HCT116 (cell line): ENCODE measurements at regions not wholly inside any gene's neighbourhood (a gene's known extent, or its start where the extent isn't known, plus 50 kb on each side); places are given as distances from the start of the nearest gene placed in this dataset.

Experiments used
- ATAC-seq: fragments of 200-7000 bp; cut with Tn5 transposase; 2 replicates; pipeline ENCODE4 v1.9.1; 2020; ENCODE audit warnings: mild to moderate bottlenecking, moderate library complexity
- BruUV-seq: library from RNA; stranded (reverse); fragments of 400-500 nt; replicated peaks from 2 replicates; lab custom pipeline; 2021; lab: Mats Ljungman, UMichigan
- CTCF ChIA-PET: fragments of 300-600 bp; sonication (Branson Sonifier 250); formaldehyde crosslinking; loops from one replicate; lab custom pipeline; 2021; ENCODE audit warnings: antibody characterized with exemption; lab: Charles Lee
- POLR2A ChIA-PET: fragments of 300-600, 350-600 bp; sonication (Branson Sonifier 250); formaldehyde crosslinking; loops from one replicate; lab custom pipeline; 2021; ENCODE audit warnings: antibody characterized with exemption; lab: Charles Lee
- RAD21 ChIA-PET, 2 experiments: fragments of 300-600 bp; sonication (Branson Sonifier 250); formaldehyde crosslinking; loops; one replicate each; lab custom pipeline; 2023; ENCODE audit warnings: low total read pairs in 2 of 2; ENCODE audit not compliant: uncharacterized antibody in 2 of 2, unreplicated experiment in 2 of 2, low non-redundant PET in 1 of 2; lab: Charles Lee
- DNase-seq: peaks from one replicate; pipeline ENCODE4 v3.0.0-alpha.2; 2010; ENCODE audit warnings: low read depth, low spot score
- H2AFZ ChIP-seq: fragments of 200-600 bp; shearing (Covaris generic), sonication (generic); 2 replicates; pipeline ENCODE4 v1.6.1; 2017; ENCODE audit warnings: low read depth, mixed run types, mixed read lengths, antibody characterized with exemption, low read length; ENCODE audit not compliant: poor library complexity, severe bottlenecking
- H3K27ac ChIP-seq: 2 replicates; pipeline ENCODE4 v1.5.1; 2012; ENCODE audit warnings: low read depth, low read length
- H3K27me3 ChIP-seq: fragments of 200-600 bp; sonication (generic); 2 replicates; pipeline ENCODE4 v1.6.1; 2016; ENCODE audit warnings: mixed run types, low read length, mixed read lengths; ENCODE audit not compliant: insufficient read depth
- H3K36me3 ChIP-seq, 2 experiments: fragments of 200-500 bp in 1 of 2; fragments of 200-600 bp in 1 of 2; sonication (Bioruptor generic) in 1 of 2; sonication (generic) in 1 of 2; 2 replicates each; pipeline versions ENCODE4 v1.5.1 to v1.6.1; 2014 to 2016; ENCODE audit warnings: low read length in 2 of 2, inconsistent platforms in 1 of 2, mixed read lengths in 1 of 2, mixed run types in 1 of 2; ENCODE audit not compliant: insufficient read depth in 2 of 2, control insufficient read depth in 1 of 2
- H3K4me1 ChIP-seq, 2 experiments: fragments of 200-600 bp in 1 of 2; sonication (generic) in 1 of 2; 2 replicates each; pipeline versions ENCODE4 v1.5.1 to v1.6.1; 2012 to 2017; ENCODE audit warnings: low read length in 2 of 2, inconsistent platforms in 1 of 2, mild to moderate bottlenecking in 1 of 2, mixed read lengths in 1 of 2, mixed run types in 1 of 2, moderate library complexity in 1 of 2; ENCODE audit not compliant: insufficient read depth in 2 of 2, control insufficient read depth in 1 of 2
- H3K4me2 ChIP-seq: fragments of 200-600 bp; sonication (generic); 2 replicates; pipeline ENCODE4 v1.6.1; 2017; ENCODE audit warnings: mixed run types, low read length, mixed read lengths
- H3K4me3 ChIP-seq, 2 experiments: fragments of 200-600 bp in 1 of 2; sonication (generic) in 1 of 2; replicated peaks in 1 of 2; 2 replicates each; pipeline ENCODE4 v1.5.1; 2011 to 2016; ENCODE audit warnings: low read length in 2 of 2, control low read depth in 1 of 2, low read depth in 1 of 2, mild to moderate bottlenecking in 1 of 2, mixed read lengths in 1 of 2, mixed run types in 1 of 2
- H3K79me2 ChIP-seq: fragments of 200-600 bp; sonication (generic); 2 replicates; pipeline ENCODE4 v1.6.1; 2017; ENCODE audit warnings: mild to moderate bottlenecking, mixed run types, low read length, moderate library complexity, mixed read lengths; ENCODE audit not compliant: insufficient read depth
- H3K9ac ChIP-seq: fragments of 200-600 bp; sonication (generic); 2 replicates; pipeline ENCODE4 v1.6.1; 2016; ENCODE audit warnings: low read length, mixed read lengths
- H3K9me2 ChIP-seq: fragments of 200-600 bp; sonication (generic), shearing (Covaris generic); 2 replicates; pipeline ENCODE4 v1.6.1; 2017; ENCODE audit warnings: mixed run types, mild to moderate bottlenecking, moderate library complexity; ENCODE audit not compliant: insufficient read depth
- H3K9me3 ChIP-seq, 2 experiments: fragments of 200-500 bp in 1 of 2; fragments of 200-600 bp in 1 of 2; sonication (Bioruptor generic) in 1 of 2; sonication (generic) in 1 of 2; 2 replicates each; pipeline ENCODE4 v1.6.1; 2014 to 2017; ENCODE audit warnings: low read length in 2 of 2, mixed read lengths in 2 of 2, inconsistent platforms in 1 of 2, low read depth in 1 of 2, mild to moderate bottlenecking in 1 of 2, mixed run types in 1 of 2, moderate library complexity in 1 of 2; ENCODE audit not compliant: control insufficient read depth in 1 of 2, insufficient read depth in 1 of 2
- H4K20me1 ChIP-seq: fragments of 200-600 bp; sonication (generic), shearing (Covaris generic); 2 replicates; pipeline ENCODE4 v1.6.1; 2017; ENCODE audit warnings: mixed run types, mild to moderate bottlenecking, moderate library complexity; ENCODE audit not compliant: insufficient read depth
- EGR1 ChIP-seq: IDR thresholded peaks from 2 replicates; pipeline ENCODE4 v1.6.1; 2012; ENCODE audit warnings: low read depth
- ELF1 ChIP-seq: IDR thresholded peaks from 2 replicates; pipeline ENCODE4 v1.6.1; 2012; ENCODE audit warnings: low read depth, borderline replicate concordance
- EZH2phosphoT487 ChIP-seq: fragments of 200-600 bp; IDR thresholded peaks from 2 replicates; pipeline ENCODE4 v1.6.1; 2018; ENCODE audit warnings: antibody characterized with exemption, borderline replicate concordance
- FOSL1 ChIP-seq: IDR thresholded peaks from 2 replicates; pipeline ENCODE4 v1.6.1; 2012; ENCODE audit warnings: low read depth
- POLR2A ChIP-seq: IDR thresholded peaks from 2 replicates; pipeline ENCODE4 v1.7.0; 2011; ENCODE audit warnings: borderline replicate concordance; ENCODE audit not compliant: insufficient read depth, insufficient read length; ENCODE audit errors: extremely low read depth
- REST ChIP-seq: IDR thresholded peaks from 2 replicates; pipeline ENCODE4 v1.6.1; 2012; ENCODE audit warnings: low read depth
- SIN3A ChIP-seq: IDR thresholded peaks from 2 replicates; pipeline ENCODE4 v1.6.1; 2012; ENCODE audit warnings: low read depth
- SP1 ChIP-seq: IDR thresholded peaks from 2 replicates; pipeline ENCODE4 v1.6.1; 2012; ENCODE audit warnings: low read depth
- SRF ChIP-seq: IDR thresholded peaks from 2 replicates; pipeline ENCODE4 v1.6.1; 2012; ENCODE audit warnings: low read depth
- intact Hi-C: fragments of 100-400 bp; cut with micrococcal nuclease; formaldehyde crosslinking; loops from 2 replicates; pipeline ENCODE4 v1.10.0; 2022
- TF ChIP-seq, protein P1 (sequence below): IDR thresholded peaks from 2 replicates; pipeline ENCODE4 v1.6.1; 2012
- TF ChIP-seq, protein P2 (sequence below), 3 experiments: fragments of 200-600 bp in 1 of 3; sonication (generic) in 1 of 3; IDR thresholded peaks in 2 of 3; conservative IDR thresholded peaks in 1 of 3; 2 replicates each; pipeline ENCODE4 v1.5.1; 2012 to 2017; ENCODE audit warnings: low read depth in 2 of 3, low read length in 2 of 3, antibody characterized with exemption in 1 of 3, borderline replicate concordance in 1 of 3, control low read depth in 1 of 3, mild to moderate bottlenecking in 1 of 3, mixed read lengths in 1 of 3, mixed run types in 1 of 3, moderate library complexity in 1 of 3; ENCODE audit not compliant: insufficient read depth in 1 of 3

DNA sequence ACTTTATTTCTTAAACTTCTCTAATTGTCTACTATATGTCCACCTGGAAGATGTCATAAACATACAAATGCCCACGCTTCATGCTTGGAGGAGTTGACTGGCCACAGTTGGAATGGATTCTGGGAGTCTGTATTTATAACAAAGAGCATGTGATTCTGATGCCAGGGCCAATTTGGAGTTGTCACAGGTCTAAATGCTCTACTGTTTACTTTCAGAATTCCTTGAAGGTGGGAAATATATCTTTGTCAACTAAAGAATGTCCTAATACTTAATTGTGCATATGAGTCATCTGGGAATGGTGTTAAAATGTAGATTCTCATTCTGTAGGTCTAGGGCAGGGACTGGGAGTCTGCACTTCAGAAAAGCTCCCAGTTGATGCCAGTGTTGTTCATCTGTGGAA is 196.1 kb downstream of the ANXA1 start:
- H3K4me1 ChIP-seq, result no peaks in the 10 kb centered on the region
- intact Hi-C loops, result no loop called here
- no peak for ATAC-seq
- no peaks in the 10 kb centered on the region for H3K79me2 ChIP-seq
- CTCF ChIA-PET, result no interaction called here
- no TSS peak for BruUV-seq
- no peaks in the 10 kb centered on the region for H3K9me2 ChIP-seq
- no peak overlapping the region for H3K4me3 ChIP-seq
- TF ChIP-seq, protein P1, sequence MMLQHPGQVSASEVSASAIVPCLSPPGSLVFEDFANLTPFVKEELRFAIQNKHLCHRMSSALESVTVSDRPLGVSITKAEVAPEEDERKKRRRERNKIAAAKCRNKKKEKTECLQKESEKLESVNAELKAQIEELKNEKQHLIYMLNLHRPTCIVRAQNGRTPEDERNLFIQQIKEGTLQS, result no peak
- TF ChIP-seq SP1, result no peak
- no peak for TF ChIP-seq POLR2A
- TF ChIP-seq ELF1, result no peak
- no peak for TF ChIP-seq FOSL1
- no peak for TF ChIP-seq SRF
- TF ChIP-seq SIN3A, result no peak
- no peak for TF ChIP-seq EGR1
- TF ChIP-seq, all 23 proteins: peak for 0
- DNase-seq, result no peak
- Histone ChIP-seq H3K36me3 (no peaks in the 10 kb centered on the region), H4K20me1 (no peaks in the 10 kb centered on the region), H3K27me3 (peaks cover 27% of the 10 kb centered on the region), H3K9ac (no peak overlapping the region), H2AFZ (no peak overlapping the region), H3K27ac (no peak overlapping the region), H3K4me2 (no peak overlapping the region), H3K9me3 (no peaks in the 10 kb centered on the region)
- RAD21 ChIA-PET, result no interaction called here
- POLR2A ChIA-PET, result no interaction called here

DNA sequence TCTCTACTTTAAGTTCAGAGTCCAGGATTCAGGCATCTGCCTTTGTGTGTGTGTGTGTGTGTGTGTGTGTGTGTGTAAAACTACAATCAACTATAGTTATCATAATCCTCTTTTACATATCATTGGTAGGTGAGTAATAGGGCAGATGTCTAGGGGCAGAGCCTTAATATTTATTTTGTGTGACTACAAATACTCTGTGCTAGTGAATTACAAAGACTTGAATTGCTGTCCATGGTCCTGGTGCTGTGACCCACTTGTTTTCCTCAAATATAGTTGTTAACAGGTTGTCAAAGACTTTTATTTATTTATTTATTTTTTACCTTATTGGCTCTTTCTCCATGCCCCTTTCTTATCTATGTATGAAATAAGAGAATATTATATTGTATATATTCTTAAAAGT is 196.8 kb downstream of the ANXA1 start:
- RAD21 ChIA-PET, result no interaction called here
- ATAC-seq (no peak), DNase-seq (no peak)

More for the DNA sequence above, 196.8 kb downstream of the ANXA1 start:
- Histone ChIP-seq H3K36me3 (no peaks in the 10 kb centered on the region), H3K79me2 (no peaks in the 10 kb centered on the region), H4K20me1 (no peaks in the 10 kb centered on the region), H3K9me2 (no peaks in the 10 kb centered on the region), H3K4me1 (no peaks in the 10 kb centered on the region), H3K27ac (no peak overlapping the region), H2AFZ (no peak overlapping the region), H3K4me3 (no peak overlapping the region), H3K9me3 (no peaks in the 10 kb centered on the region), H3K9ac (no peak overlapping the region), H3K4me2 (no peak overlapping the region), H3K27me3 (peaks cover 21% of the 10 kb centered on the region)
- no TSS peak for BruUV-seq
- TF ChIP-seq EZH2phosphoT487 (no peak), REST (peak; percentile 50), EGR1 (no peak), SRF (no peak)
- TF ChIP-seq, protein P2, sequence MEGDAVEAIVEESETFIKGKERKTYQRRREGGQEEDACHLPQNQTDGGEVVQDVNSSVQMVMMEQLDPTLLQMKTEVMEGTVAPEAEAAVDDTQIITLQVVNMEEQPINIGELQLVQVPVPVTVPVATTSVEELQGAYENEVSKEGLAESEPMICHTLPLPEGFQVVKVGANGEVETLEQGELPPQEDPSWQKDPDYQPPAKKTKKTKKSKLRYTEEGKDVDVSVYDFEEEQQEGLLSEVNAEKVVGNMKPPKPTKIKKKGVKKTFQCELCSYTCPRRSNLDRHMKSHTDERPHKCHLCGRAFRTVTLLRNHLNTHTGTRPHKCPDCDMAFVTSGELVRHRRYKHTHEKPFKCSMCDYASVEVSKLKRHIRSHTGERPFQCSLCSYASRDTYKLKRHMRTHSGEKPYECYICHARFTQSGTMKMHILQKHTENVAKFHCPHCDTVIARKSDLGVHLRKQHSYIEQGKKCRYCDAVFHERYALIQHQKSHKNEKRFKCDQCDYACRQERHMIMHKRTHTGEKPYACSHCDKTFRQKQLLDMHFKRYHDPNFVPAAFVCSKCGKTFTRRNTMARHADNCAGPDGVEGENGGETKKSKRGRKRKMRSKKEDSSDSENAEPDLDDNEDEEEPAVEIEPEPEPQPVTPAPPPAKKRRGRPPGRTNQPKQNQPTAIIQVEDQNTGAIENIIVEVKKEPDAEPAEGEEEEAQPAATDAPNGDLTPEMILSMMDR (IDR thresholded peaks at IDR 0.05 in 2 of 3, conservative IDR thresholded peaks at IDR 0.05 in 1 of 3; ENCODE audit: borderline replicate concordance in 1 of 3, insufficient read depth in 1 of 3, low read depth in 2 of 3, low read length in 2 of 3), result no peak
- CTCF ChIA-PET, result no interaction called here
- intact Hi-C loops, result no loop called here
- POLR2A ChIA-PET, result no interaction called here
